GM19452 (cell line): ENCODE measurements at regions not wholly inside any gene's neighbourhood (a gene's known extent, or its start where the extent isn't known, plus 50 kb on each side); places are given as distances from the start of the nearest gene placed in this dataset.

ENCODE experiments used
- ATAC-seq: cut with Tn5 transposase; IDR thresholded peaks from one replicate; pipeline ENCODE4 v1.9.1; 2021; ENCODE audit not compliant: unreplicated experiment

- ATAC-seq, result no peak
Measured at GRCh38 chr15:70493376-70493775, 270.0 kb downstream of the UACA start.

- peak; percentile 55 for ATAC-seq
Measured at GRCh38 chr15:70492240-70493177, 270.8 kb downstream of the UACA start.

GRCh38 chr15:70491641-70492040, 271.7 kb downstream of the UACA start:
- no peak for ATAC-seq

GRCh38 chr15:70491201-70491621, 272.1 kb downstream of the UACA start:
- no peak for ATAC-seq

- ATAC-seq, result no peak
Measured at GRCh38 chr15:70490838-70491155, 272.6 kb downstream of the UACA start.

GRCh38 chr15:70490148-70490837, 273.1 kb downstream of the UACA start:
- ATAC-seq, result no peak

GRCh38 chr15:70488941-70489848, 274.2 kb downstream of the UACA start:
- no peak for ATAC-seq

- ATAC-seq, result no peak
Measured at GRCh38 chr15:70488002-70488605, 275.3 kb downstream of the UACA start.

GRCh38 chr15:70487387-70487740, 276.0 kb downstream of the UACA start:
- peak; percentile 17 for ATAC-seq

- peak; percentile 67 for ATAC-seq
Measured at GRCh38 chr15:70486451-70487386, 276.6 kb downstream of the UACA start.

- no peak for ATAC-seq
Measured at GRCh38 chr15:70486012-70486411, 277.3 kb downstream of the UACA start.

GRCh38 chr15:70484993-70485392, 278.4 kb downstream of the UACA start:
- ATAC-seq, result no peak

GRCh38 chr15:70483513-70483912, 279.8 kb downstream of the UACA start:
- ATAC-seq, result no peak

GRCh38 chr15:70480196-70480856, 283.0 kb downstream of the UACA start:
- ATAC-seq, result no peak

GRCh38 chr15:70479785-70480184, 283.6 kb downstream of the UACA start:
- no peak for ATAC-seq

GRCh38 chr15:70479056-70479455, 284.3 kb downstream of the UACA start:
- no peak for ATAC-seq

GRCh38 chr15:70478251-70478990, 284.9 kb downstream of the UACA start:
- peak; percentile 50 for ATAC-seq

GRCh38 chr15:70477750-70478250, 285.6 kb downstream of the UACA start:
- no peak for ATAC-seq
